VCaP (cell line): ENCODE measurements at regions not wholly inside any gene's neighbourhood (a gene's known extent, or its start where the extent isn't known, plus 50 kb on each side); places are given as distances from the start of the nearest gene placed in this dataset.

Experiments used
- H3K27ac ChIP-seq: fragments of 450-650 bp; 2 replicates; pipeline ENCODE4 v1.5.1; 2017
- TF ChIP-seq, protein P1 (sequence below): fragments of 450-650 bp; conservative IDR thresholded peaks from 2 replicates; pipeline ENCODE4 v1.5.1; 2017; ENCODE audit warnings: mild to moderate bottlenecking, moderate library complexity

DNA sequence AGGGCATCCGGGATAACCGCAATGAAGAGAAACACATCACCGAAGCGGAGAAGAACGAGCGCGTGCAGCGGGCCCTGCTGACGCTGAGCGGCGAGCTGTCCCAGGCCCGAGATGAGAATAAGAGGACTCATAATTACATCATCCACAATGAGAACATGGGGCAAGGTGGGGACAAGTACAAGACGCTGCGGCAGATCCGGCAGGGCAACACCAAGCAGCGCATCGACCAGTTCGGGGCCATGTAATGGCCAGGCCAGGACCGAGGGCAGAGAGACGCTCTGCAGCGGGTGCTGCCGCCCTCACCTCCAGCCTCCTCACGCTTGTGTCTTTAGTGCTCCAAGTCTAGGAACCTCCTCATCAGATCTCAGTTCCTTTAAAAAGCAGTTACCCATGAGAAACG lies 863.7 kb upstream of the ALCAM start:
- TF ChIP-seq, protein P1, sequence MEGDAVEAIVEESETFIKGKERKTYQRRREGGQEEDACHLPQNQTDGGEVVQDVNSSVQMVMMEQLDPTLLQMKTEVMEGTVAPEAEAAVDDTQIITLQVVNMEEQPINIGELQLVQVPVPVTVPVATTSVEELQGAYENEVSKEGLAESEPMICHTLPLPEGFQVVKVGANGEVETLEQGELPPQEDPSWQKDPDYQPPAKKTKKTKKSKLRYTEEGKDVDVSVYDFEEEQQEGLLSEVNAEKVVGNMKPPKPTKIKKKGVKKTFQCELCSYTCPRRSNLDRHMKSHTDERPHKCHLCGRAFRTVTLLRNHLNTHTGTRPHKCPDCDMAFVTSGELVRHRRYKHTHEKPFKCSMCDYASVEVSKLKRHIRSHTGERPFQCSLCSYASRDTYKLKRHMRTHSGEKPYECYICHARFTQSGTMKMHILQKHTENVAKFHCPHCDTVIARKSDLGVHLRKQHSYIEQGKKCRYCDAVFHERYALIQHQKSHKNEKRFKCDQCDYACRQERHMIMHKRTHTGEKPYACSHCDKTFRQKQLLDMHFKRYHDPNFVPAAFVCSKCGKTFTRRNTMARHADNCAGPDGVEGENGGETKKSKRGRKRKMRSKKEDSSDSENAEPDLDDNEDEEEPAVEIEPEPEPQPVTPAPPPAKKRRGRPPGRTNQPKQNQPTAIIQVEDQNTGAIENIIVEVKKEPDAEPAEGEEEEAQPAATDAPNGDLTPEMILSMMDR, result no peak
- no peak overlapping the region for H3K27ac ChIP-seq

- TF ChIP-seq, protein P1, result no peak
- H3K27ac ChIP-seq, result no peak overlapping the region
Observed at GRCh38 chr3:104510131-104510849, 856.4 kb upstream of the ALCAM start.

DNA sequence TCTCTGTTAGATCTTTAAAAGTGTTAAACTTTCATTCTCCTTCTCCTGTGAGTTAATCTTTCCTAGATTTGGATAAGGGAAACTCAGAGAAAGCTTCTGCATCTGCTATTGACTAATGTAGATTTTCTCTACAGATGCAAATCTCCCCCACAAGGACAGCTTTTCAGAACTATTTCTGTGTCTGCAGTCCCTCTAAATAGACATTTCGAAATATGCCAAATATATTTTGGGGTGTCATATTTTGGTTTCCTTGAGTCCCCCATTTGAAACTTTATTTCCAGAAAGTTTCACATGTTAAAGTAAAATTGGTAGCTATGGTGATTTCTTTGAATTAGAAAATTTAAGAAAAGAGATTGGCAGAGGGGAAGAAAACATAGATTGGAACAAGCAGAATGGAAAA lies 852.3 kb upstream of the ALCAM start:
- TF ChIP-seq, protein P1, result no peak
- H3K27ac ChIP-seq, result no peak overlapping the region

GRCh38 chr3:104514776-104515175 lies 851.9 kb upstream of the ALCAM start:
- TF ChIP-seq, protein P1, result no peak
- peak overlapping the region; percentile 37; the same call in 1 of the 2 replicates for H3K27ac ChIP-seq

DNA sequence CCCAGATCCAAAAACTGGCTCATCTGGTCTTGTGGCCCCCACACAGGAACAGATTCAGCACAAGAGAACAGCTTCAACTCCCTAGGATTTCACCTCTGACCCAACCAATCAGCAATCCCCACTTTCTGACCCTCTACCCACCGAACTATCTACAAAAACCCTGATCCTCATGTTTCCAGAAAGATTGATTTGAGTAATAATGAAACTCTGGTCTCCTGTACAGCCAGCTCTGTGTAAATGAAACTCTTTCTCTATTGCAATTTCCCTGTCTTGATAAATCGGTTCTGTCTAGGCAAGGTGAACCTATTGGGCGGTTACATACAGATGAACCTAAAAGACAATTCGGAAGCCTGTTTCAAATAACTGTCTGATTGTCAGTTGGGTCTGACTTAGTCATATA lies 847.6 kb upstream of the ALCAM start:
- H3K27ac ChIP-seq, result no peak overlapping the region
- TF ChIP-seq, protein P1, result no peak

DNA sequence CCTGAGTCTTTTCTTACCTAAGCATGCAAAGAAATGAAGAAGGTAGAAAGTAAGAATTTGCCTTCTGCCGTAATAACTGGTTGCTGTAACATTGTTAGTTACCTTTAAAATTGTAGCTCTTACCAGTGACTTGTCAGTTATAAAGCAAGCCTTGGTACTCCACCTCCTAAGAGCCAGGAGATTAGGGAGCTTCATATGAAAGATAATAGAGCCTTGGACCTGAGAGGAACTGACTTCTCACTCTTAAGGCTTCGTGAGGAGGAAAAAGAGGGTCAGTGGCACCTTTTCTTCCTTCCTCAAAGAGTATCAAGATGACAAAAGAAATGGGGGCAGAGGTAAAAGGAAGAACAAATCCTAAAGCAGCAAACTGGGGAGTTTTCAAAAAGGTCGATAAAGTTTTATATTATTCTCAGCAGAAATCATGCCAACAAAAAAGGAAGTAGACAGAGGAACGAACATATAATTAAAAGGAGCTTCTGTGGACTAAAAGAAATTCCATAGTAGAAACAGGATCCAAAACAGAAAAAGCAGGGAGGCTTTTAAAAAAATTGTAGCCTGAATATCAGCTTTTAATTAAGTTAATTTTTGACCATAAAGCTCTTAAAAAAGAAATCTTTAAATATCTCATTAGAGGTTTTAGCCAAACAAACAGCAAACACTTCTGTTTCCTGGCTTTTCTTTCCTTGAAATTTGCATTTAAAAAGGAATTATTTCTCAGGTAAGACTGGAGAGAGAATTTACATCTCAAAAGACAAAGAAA lies 847.1 kb upstream of the ALCAM start:
- no peak overlapping the region for H3K27ac ChIP-seq
- TF ChIP-seq, protein P1, result no peak

DNA sequence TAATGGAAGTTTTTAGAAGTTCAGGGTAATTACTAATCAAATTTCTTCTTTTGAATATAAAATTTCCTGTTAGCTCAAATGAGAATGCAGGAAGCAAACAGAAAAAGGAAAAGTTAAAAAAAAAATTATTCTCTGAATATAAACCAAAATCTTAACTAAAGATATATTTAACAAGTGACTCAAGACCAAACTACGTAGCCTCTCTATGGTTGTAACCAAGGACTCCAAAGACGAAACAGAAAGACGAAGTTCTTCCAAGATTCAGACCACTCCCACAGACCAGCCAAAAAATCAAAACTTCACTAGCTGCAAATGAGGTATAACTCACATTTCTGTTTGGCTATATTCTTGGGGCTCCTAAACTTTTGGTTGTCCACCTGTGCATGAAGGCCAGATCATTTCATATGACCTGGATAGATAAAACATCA lies 846.5 kb upstream of the ALCAM start:
- TF ChIP-seq, protein P1, result no peak
- no peak overlapping the region for H3K27ac ChIP-seq
